Lung (tissue), 11 donors: ENCODE measurements at regions not wholly inside any gene's neighbourhood (a gene's known extent, or its start where the extent isn't known, plus 50 kb on each side); places are given as distances from the start of the nearest gene placed in this dataset.

Experiments
- ATAC-seq: fragments of 200-7000 bp; cut with Tn5 transposase; one replicate; pipeline ENCODE4 v1.9.1; 2020; ENCODE audit warnings: moderate number of reproducible peaks; ENCODE audit not compliant: insufficient read depth, low FRiP score
- DNase-seq, 3 donors: peaks; one replicate each; pipeline ENCODE4 v3.0.0-alpha.2; 2013 to 2017
- H3K27ac ChIP-seq, 2 donors: one replicate each; pipeline ENCODE4 v1.5.1; 2013; ENCODE audit warnings: mild to moderate bottlenecking in 2 of 2, moderate library complexity in 2 of 2, control low read depth in 1 of 2, inconsistent platforms in 1 of 2, low read depth in 1 of 2, low read length in 1 of 2
- H3K27me3 ChIP-seq, 3 donors: one replicate each; pipeline ENCODE4 v1.5.1; 2013; ENCODE audit warnings: low read length in 2 of 3; ENCODE audit not compliant: control insufficient read depth in 3 of 3, insufficient read depth in 3 of 3
- H3K36me3 ChIP-seq, 4 donors: one replicate each; pipeline ENCODE4 v1.5.1; 2013; ENCODE audit warnings: low read length in 4 of 4, mild to moderate bottlenecking in 1 of 4, moderate library complexity in 1 of 4; ENCODE audit not compliant: control insufficient read depth in 4 of 4, insufficient read depth in 4 of 4
- H3K4me1 ChIP-seq, 5 donors: one replicate each; pipeline ENCODE4 v1.5.1; 2013; ENCODE audit warnings: low read length in 5 of 5, mild to moderate bottlenecking in 2 of 5, moderate library complexity in 1 of 5; ENCODE audit not compliant: control insufficient read depth in 5 of 5, insufficient read depth in 5 of 5
- H3K4me3 ChIP-seq: one replicate; pipeline ENCODE4 v1.5.1; 2013; ENCODE audit warnings: mild to moderate bottlenecking, control low read depth, moderate library complexity
- H3K9ac ChIP-seq, 2 donors: one replicate each; pipeline ENCODE4 v1.5.1; 2013; ENCODE audit warnings: low read length in 2 of 2, control low read depth in 1 of 2; ENCODE audit not compliant: insufficient read depth in 1 of 2
- H3K9me3 ChIP-seq, 4 donors: one replicate each; pipeline ENCODE4 v1.5.1; 2013; ENCODE audit warnings: low read length in 3 of 4, mild to moderate bottlenecking in 1 of 4, moderate library complexity in 1 of 4; ENCODE audit not compliant: control insufficient read depth in 4 of 4, insufficient read depth in 3 of 4
- WGBS, 2 donors: extraction: QIAGEN DNeasy Blood & Tissue Kit; methylation state at CpG; one replicate each; pipeline ENCODE4 v1.1.7; 2013; 5-methylcytosine and 5-hydroxymethylcytosine counted together
- TF ChIP-seq, protein P1 (sequence below): IDR thresholded peaks from 2 replicates; pipeline ENCODE4 v1.5.1; 2012; ENCODE audit warnings: mild to moderate bottlenecking; ENCODE audit errors: control extremely low read depth, extremely low read depth
- donor health status: control.
- donor health status: control.
- donor health status: Bipolar disorder and iron deficiency.
- donor health status: healthy.
- donor health status: DM: yes; HTN: yes; CAD: no.

DNA sequence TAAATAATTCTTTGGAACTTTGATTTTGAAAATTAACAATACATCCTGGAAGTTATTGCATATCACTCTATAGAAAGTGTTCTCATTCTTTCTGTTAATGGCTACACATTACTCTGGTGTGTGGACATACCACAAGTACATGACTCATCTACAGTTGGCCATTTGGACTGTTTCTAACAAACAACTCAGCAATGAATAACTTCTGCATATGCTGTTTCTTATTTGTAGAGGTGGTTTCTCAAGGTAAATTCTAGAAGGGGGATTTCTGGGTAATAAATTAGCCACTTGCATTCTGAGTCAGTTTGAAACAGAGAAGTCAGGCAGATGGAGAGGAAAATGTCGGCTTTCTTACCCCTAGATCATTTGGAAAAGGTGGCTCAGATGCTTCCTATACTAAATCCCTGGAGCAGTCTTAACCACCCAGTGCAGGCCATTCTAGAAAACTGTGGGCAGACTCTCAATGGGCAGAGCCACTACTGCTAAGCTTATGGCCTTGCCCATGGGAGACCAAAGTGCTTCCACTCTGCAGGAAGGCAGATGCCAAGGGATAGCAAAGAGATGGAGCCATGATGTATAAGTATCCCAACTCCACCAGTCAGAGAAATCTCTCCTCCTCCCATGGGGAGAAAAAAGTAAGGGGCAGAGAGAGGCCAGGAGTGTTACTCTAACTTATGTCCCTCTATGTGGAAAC is 194.0 kb upstream of the PLPP4 start:
- no peaks in the 10 kb centered on the region for H3K9me3 ChIP-seq
- DNase-seq (no peak), ATAC-seq (no peak)
- no peak overlapping the region for H3K27ac ChIP-seq
- H3K27me3 ChIP-seq = no peaks in the 10 kb centered on the region
- no peaks in the 10 kb centered on the region for H3K36me3 ChIP-seq
- H3K9ac ChIP-seq = no peak overlapping the region
- H3K4me3 ChIP-seq = no peak overlapping the region
- 78 to 87% methylated on average over 1 of the region's 1 CpG for WGBS, 2 donors
- TF ChIP-seq, protein P1, sequence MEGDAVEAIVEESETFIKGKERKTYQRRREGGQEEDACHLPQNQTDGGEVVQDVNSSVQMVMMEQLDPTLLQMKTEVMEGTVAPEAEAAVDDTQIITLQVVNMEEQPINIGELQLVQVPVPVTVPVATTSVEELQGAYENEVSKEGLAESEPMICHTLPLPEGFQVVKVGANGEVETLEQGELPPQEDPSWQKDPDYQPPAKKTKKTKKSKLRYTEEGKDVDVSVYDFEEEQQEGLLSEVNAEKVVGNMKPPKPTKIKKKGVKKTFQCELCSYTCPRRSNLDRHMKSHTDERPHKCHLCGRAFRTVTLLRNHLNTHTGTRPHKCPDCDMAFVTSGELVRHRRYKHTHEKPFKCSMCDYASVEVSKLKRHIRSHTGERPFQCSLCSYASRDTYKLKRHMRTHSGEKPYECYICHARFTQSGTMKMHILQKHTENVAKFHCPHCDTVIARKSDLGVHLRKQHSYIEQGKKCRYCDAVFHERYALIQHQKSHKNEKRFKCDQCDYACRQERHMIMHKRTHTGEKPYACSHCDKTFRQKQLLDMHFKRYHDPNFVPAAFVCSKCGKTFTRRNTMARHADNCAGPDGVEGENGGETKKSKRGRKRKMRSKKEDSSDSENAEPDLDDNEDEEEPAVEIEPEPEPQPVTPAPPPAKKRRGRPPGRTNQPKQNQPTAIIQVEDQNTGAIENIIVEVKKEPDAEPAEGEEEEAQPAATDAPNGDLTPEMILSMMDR = no peak
- no peaks in the 10 kb centered on the region for H3K4me1 ChIP-seq

DNA sequence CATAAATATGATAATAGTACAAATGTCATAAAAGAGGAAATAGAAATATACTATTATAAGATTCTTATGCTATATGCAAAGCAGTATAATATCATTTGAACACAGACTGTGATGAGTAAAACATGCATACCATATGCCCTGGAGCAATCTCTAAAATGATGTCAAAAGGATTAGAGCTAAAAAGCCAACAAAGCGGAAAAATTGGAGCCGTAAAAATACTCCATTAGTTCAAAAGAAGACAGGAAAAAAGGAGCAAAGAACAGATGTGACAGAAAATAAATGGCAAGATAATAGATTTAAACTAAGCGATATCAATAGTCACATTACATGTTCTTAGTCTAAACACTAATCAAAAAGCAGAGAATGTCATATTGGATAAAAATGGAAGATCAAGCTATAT is 191.0 kb upstream of the PLPP4 start:
- ATAC-seq = no peak
- Histone ChIP-seq H3K4me3 (no peak overlapping the region), H3K9me3 (no peaks in the 10 kb centered on the region), H3K9ac (no peak overlapping the region), H3K4me1 (no peaks in the 10 kb centered on the region), H3K27ac (no peak overlapping the region), H3K27me3 (no peaks in the 10 kb centered on the region), H3K36me3 (no peaks in the 10 kb centered on the region)
- DNase-seq = no peak
- TF ChIP-seq, protein P1 = no peak
- WGBS, 2 donors = 96 to 99% methylated on average over 3 of the region's 3 CpGs

DNA sequence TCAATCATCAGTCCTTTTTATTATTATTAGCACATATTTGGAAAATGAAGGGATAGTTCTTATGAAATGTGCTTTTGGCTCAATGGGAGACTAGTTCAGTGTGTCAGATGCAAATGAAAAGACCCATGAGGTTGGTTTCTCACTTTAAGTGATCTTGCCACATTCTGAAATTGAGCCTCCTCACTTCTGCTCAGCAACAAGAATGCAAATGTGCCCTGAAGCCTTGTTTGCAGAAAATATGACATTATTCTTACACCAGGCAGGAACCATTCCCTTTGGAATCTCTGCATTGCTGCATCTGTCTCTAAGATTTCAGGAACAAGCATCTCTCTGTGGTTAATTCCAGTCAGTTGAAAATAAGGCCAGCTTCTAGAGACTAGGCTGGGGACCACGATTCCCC is 186.1 kb upstream of the PLPP4 start:
- H3K4me3 ChIP-seq = no peak overlapping the region
- no peak overlapping the region for H3K9ac ChIP-seq
- H3K27ac ChIP-seq = no peak overlapping the region
- DNase-seq (no peak), ATAC-seq (no peak)
- H3K4me1 ChIP-seq = no peaks in the 10 kb centered on the region
- TF ChIP-seq, protein P1 = no peak
- no peaks in the 10 kb centered on the region for H3K27me3 ChIP-seq
- H3K9me3 ChIP-seq = peaks cover 0 to 1% (median 0%) of the 10 kb centered on the region in 4 donors
- H3K36me3 ChIP-seq = no peaks in the 10 kb centered on the region
- WGBS, 2 donors = 62% methylated on average over 1 of the region's 1 CpG

DNA sequence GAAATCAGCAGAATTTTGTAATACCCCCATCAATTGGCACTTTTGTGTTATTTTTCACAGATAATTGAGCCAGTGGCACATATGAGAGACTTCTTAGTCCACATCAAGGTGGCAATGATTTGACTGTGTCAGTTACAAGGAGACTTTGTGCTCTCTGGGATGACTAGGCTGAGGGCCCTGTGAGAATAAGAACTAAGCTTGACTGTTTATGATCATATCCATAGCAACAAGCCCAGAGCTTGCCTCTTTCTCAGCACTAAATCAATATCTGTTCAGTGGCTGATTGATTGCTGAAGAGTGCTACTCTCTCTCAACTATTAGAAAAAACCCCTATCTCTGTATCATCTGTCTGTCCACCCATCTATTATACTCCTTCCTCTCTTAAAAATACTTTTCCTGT is 185.3 kb upstream of the PLPP4 start:
- no peak overlapping the region for H3K27ac ChIP-seq
- H3K9me3 ChIP-seq = peaks cover 0 to 1% (median 0%) of the 10 kb centered on the region in 4 donors
- TF ChIP-seq, protein P1 = no peak
- no peak overlapping the region for H3K4me3 ChIP-seq
- H3K9ac ChIP-seq = no peak overlapping the region
- ATAC-seq (no peak), DNase-seq (no peak)
- H3K36me3 ChIP-seq = no peaks in the 10 kb centered on the region
- H3K27me3 ChIP-seq = no peaks in the 10 kb centered on the region
- H3K4me1 ChIP-seq = no peaks in the 10 kb centered on the region
